HPDE6-E6E7 (cell line): ENCODE measurements at regions not wholly inside any gene's neighbourhood (a gene's known extent, or its start where the extent isn't known, plus 50 kb on each side); places are given as distances from the start of the nearest gene placed in this dataset.

Experiments used
- DNase-seq: peaks from one replicate; pipeline ENCODE4 v3.0.0; 2011; ENCODE audit warnings: missing footprints; ENCODE audit errors: extremely low spot score

- DNase-seq = no peak
These were observed 51.8 kb upstream of the NDUFB4 start for GRCh38 chr3:120544361-120544760.

- no peak for DNase-seq
These were observed 59.5 kb upstream of the NDUFB4 start for GRCh38 chr3:120536642-120537041.

- DNase-seq = no peak
These were observed 63.2 kb upstream of the NDUFB4 start for GRCh38 chr3:120532969-120533368.

GRCh38 chr3:120528163-120528562 is 68.0 kb upstream of the NDUFB4 start:
- DNase-seq = no peak

- DNase-seq = no peak
These were observed 69.9 kb upstream of the NDUFB4 start for GRCh38 chr3:120526011-120526870.

GRCh38 chr3:120524171-120524923 is 71.8 kb upstream of the NDUFB4 start:
- no peak for DNase-seq

- no peak for DNase-seq
These were observed 65.3 kb upstream of the FSTL1 start for GRCh38 chr3:120516136-120516535.

GRCh38 chr3:120512655-120513054 is 61.9 kb upstream of the FSTL1 start:
- DNase-seq = no peak

- peak; percentile 19 for DNase-seq
These were observed 56.3 kb upstream of the FSTL1 start for GRCh38 chr3:120506828-120507774.

GRCh38 chr3:120506076-120506827 is 55.5 kb upstream of the FSTL1 start:
- DNase-seq = no peak

GRCh38 chr3:120503727-120504616 is 53.2 kb upstream of the FSTL1 start:
- no peak for DNase-seq

- no peak for DNase-seq
These were observed 51.3 kb upstream of the FSTL1 start for GRCh38 chr3:120502116-120502515.
